Endothelial cell of umbilical vein (primary cell): ENCODE measurements at regions not wholly inside any gene's neighbourhood (a gene's known extent, or its start where the extent isn't known, plus 50 kb on each side); places are given as distances from the start of the nearest gene placed in this dataset.

Experiments
- BruUV-seq: library from RNA; stranded (reverse); fragments of 400-500 nt; replicated peaks from 2 replicates; lab custom pipeline; 2021; lab: Mats Ljungman, UMichigan
- CTCF ChIA-PET: fragments of 300-600, 350-600 bp; sonication (Branson Sonifier 250); formaldehyde crosslinking; loops from one replicate; lab custom pipeline; 2021; ENCODE audit warnings: antibody characterized with exemption, inconsistent platforms; lab: Charles Lee
- POLR2A ChIA-PET: fragments of 300-600, 350-600 bp; sonication (Branson Sonifier 250); formaldehyde crosslinking; loops from one replicate; lab custom pipeline; 2021; ENCODE audit warnings: antibody characterized with exemption, inconsistent platforms; lab: Charles Lee
- DNase-seq: peaks from one replicate; pipeline ENCODE4 v3.0.0-alpha.2; 2011; ENCODE audit warnings: low read depth, low spot score
- FAIRE-seq: peaks from 2 replicates; lab custom pipeline; 2011; peaks lifted over from hg19 to GRCh38; lab: Jason Lieb, UNC
- H2AFZ ChIP-seq: 2 replicates; pipeline ENCODE4 v1.6.0; 2012; ENCODE audit warnings: low read depth, low read length, control low read depth, inconsistent platforms
- H3K27ac ChIP-seq: 2 replicates; pipeline ENCODE4 v1.5.1; 2011; ENCODE audit warnings: low read depth, mild to moderate bottlenecking, control low read depth, low read length, moderate library complexity; ENCODE audit not compliant: insufficient read depth
- H3K27me3 ChIP-seq, 2 experiments: 2 replicates each; pipeline versions ENCODE4 v1.6.0 to v1.6.1; 2011; ENCODE audit warnings: low read length in 2 of 2, mixed read lengths in 1 of 2; ENCODE audit not compliant: control insufficient read depth in 2 of 2, insufficient read depth in 2 of 2
- H3K36me3 ChIP-seq, 2 experiments: 2 replicates in 1 of 2; 3 replicates in 1 of 2; pipeline ENCODE4 v1.5.1; 2011; ENCODE audit warnings: low read length in 2 of 2, mild to moderate bottlenecking in 1 of 2, moderate library complexity in 1 of 2; ENCODE audit not compliant: control insufficient read depth in 2 of 2, insufficient read depth in 2 of 2; ENCODE audit errors: extremely low read depth in 1 of 2
- H3K4me1 ChIP-seq: 3 replicates; pipeline ENCODE4 v1.5.1; 2011; ENCODE audit warnings: mild to moderate bottlenecking, low read length; ENCODE audit not compliant: control insufficient read depth, insufficient read depth; ENCODE audit errors: extremely low read depth
- H3K4me2 ChIP-seq: 2 replicates; pipeline ENCODE4 v1.6.1; 2011; ENCODE audit warnings: low read length, control low read depth, mixed read lengths; ENCODE audit not compliant: insufficient read depth
- H3K4me3 ChIP-seq, 3 experiments: fragments of 200-600 bp in 1 of 3; sonication (generic), shearing (Covaris generic) in 1 of 3; replicated peaks in 1 of 3; 2 replicates each; pipeline ENCODE4 v1.5.1; 2011 to 2016; ENCODE audit warnings: control low read depth in 3 of 3, low read length in 3 of 3, mild to moderate bottlenecking in 2 of 3, inconsistent platforms in 1 of 3, low read depth in 1 of 3, moderate library complexity in 1 of 3; ENCODE audit not compliant: insufficient read depth in 1 of 3
- H3K79me2 ChIP-seq: 2 replicates; pipeline ENCODE4 v1.6.0; 2012; ENCODE audit warnings: low read length, inconsistent platforms; ENCODE audit not compliant: control insufficient read depth, insufficient read depth
- H3K9ac ChIP-seq: replicated peaks from 2 replicates; pipeline ENCODE3; 2011; ENCODE audit warnings: low read length, control low read depth; ENCODE audit not compliant: insufficient read depth; ENCODE audit errors: extremely low read depth
- H3K9me1 ChIP-seq: replicated peaks from 3 replicates; pipeline ENCODE4 v1.6.0; 2011; ENCODE audit warnings: mild to moderate bottlenecking, low read length; ENCODE audit not compliant: control insufficient read depth, insufficient read depth; ENCODE audit errors: extremely low read depth
- H3K9me3 ChIP-seq: replicated peaks from 2 replicates; pipeline ENCODE4 v1.5.1; 2012; ENCODE audit warnings: low read length, inconsistent platforms; ENCODE audit not compliant: control insufficient read depth, insufficient read depth
- H4K20me1 ChIP-seq: replicated peaks from 2 replicates; pipeline ENCODE3; 2011; ENCODE audit warnings: mild to moderate bottlenecking, low read length; ENCODE audit not compliant: control insufficient read depth, insufficient read depth; ENCODE audit errors: extremely low read depth
- EZH2 ChIP-seq: IDR thresholded peaks from 2 replicates; pipeline ENCODE4 v1.6.1; 2012; ENCODE audit warnings: borderline replicate concordance, low read depth, mild to moderate bottlenecking, moderate library complexity, low read length, inconsistent platforms; ENCODE audit not compliant: severe bottlenecking
- FOS ChIP-seq: IDR thresholded peaks from 2 replicates; pipeline ENCODE4 v1.6.1; 2011; ENCODE audit warnings: mild to moderate bottlenecking, low read length, moderate library complexity, borderline replicate concordance; ENCODE audit not compliant: insufficient read depth
- GATA2 ChIP-seq: IDR thresholded peaks from 2 replicates; pipeline ENCODE4 v1.7.0; 2011; ENCODE audit warnings: low read depth, mild to moderate bottlenecking, moderate library complexity, mixed read lengths, low read length; ENCODE audit not compliant: insufficient read length, insufficient read depth
- JUN ChIP-seq: IDR thresholded peaks from 2 replicates; pipeline ENCODE4 v1.6.1; 2011; ENCODE audit warnings: borderline replicate concordance, low read depth; ENCODE audit not compliant: insufficient read length, insufficient read depth
- MYC ChIP-seq: IDR thresholded peaks from one replicate; pipeline ENCODE4 v1.6.1; 2011; ENCODE audit warnings: mild to moderate bottlenecking, low read depth, low read length
- POLR2A ChIP-seq: IDR thresholded peaks from 2 replicates; pipeline ENCODE4 v1.6.1; 2012; ENCODE audit warnings: low read depth, mild to moderate bottlenecking, control low read depth, low read length
- POLR2AphosphoS5 ChIP-seq: IDR thresholded peaks from 2 replicates; pipeline ENCODE4 v1.6.1; 2012; ENCODE audit warnings: low read depth, mild to moderate bottlenecking, control low read depth, low read length, moderate library complexity; ENCODE audit not compliant: insufficient read depth
- dilution Hi-C: fragments of 300-500 bp; cut with MboI; formaldehyde crosslinking; loops from one replicate; pipeline ENCODE4 v1.15.0; 2019; ENCODE audit warnings: low sequenced_read_pairs; ENCODE audit not compliant: extremely low pct_ligation_motif_present
- intact Hi-C: fragments of 100-400 bp; cut with micrococcal nuclease; formaldehyde crosslinking; loops from one replicate; pipeline ENCODE4 v1.10.0; 2022
- TF ChIP-seq, protein P1 (sequence below): IDR thresholded peaks from 2 replicates; pipeline ENCODE4 v1.6.1; 2011; ENCODE audit not compliant: insufficient read depth, insufficient read length
- TF ChIP-seq, protein P2 (sequence below), 2 donors: IDR thresholded peaks; 1 replicate in 1 of 2; 2 replicates in 1 of 2; pipeline ENCODE4 v1.5.1; 2011; ENCODE audit warnings: low read length in 2 of 2, mild to moderate bottlenecking in 2 of 2, moderate library complexity in 2 of 2, control low read depth in 1 of 2, inconsistent platforms in 1 of 2, low read depth in 1 of 2; ENCODE audit not compliant: insufficient read depth in 1 of 2; ENCODE audit errors: extremely low read depth in 1 of 2

DNA sequence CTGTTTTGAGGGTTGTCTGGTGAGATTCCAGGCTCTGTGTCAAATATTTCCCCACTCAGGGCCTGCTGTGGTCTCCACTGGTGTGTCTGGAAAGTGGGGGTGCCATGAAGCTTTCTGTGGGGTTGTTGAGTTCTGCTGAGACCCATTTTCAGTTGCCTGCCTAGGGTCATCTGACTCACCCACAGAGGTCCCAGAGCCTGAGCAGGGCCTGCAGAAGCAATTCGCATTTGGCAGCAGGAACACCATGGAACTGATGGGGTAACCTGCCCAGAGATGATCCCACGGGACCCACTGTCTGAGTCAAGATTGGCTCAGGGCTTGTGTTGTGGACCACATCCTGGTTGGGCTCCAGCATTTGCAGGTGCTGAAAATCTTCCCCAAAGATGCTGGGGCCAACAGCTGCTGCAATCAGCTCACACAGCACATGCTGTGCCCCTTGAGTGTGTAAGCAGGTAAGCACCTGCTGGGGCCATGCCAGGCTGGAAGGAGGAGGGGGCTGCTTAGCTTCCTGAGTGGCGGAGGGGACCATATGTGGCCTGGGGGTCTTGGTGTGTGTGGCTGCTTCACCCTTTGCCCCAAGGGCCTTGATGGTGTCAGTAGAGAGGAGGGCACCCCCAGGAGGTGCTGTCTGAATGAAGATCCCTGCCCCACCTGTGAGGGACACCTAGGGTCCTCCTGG, 1726.1 kb downstream of the TP53TG3F start:
- no peaks in the 10 kb centered on the region for H3K79me2 ChIP-seq
- no peaks in the 10 kb centered on the region for H4K20me1 ChIP-seq
- no peaks in the 10 kb centered on the region for H3K4me1 ChIP-seq
- no peak overlapping the region for H3K9ac ChIP-seq
- intact Hi-C loops, result no loop called here
- H2AFZ ChIP-seq, result no peak overlapping the region
- ChIA-PET POLR2A (no interaction called here), CTCF (no interaction called here)
- dilution Hi-C loops, result no loop called here
- no peak overlapping the region for H3K27ac ChIP-seq
- no peak overlapping the region for H3K4me3 ChIP-seq
- H3K9me1 ChIP-seq, result no peaks in the 10 kb centered on the region
- BruUV-seq, result no TSS peak
- no peak for DNase-seq
- FAIRE-seq, result no peak
- H3K27me3 ChIP-seq, result no peaks in the 10 kb centered on the region
- TF ChIP-seq, protein P1, sequence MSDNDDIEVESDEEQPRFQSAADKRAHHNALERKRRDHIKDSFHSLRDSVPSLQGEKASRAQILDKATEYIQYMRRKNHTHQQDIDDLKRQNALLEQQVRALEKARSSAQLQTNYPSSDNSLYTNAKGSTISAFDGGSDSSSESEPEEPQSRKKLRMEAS, result no peak
- TF ChIP-seq EZH2 (no peak), JUN (no peak), POLR2A (no peak), GATA2 (no peak), FOS (no peak), MYC (no peak), POLR2AphosphoS5 (no peak)
- TF ChIP-seq, protein P2, sequence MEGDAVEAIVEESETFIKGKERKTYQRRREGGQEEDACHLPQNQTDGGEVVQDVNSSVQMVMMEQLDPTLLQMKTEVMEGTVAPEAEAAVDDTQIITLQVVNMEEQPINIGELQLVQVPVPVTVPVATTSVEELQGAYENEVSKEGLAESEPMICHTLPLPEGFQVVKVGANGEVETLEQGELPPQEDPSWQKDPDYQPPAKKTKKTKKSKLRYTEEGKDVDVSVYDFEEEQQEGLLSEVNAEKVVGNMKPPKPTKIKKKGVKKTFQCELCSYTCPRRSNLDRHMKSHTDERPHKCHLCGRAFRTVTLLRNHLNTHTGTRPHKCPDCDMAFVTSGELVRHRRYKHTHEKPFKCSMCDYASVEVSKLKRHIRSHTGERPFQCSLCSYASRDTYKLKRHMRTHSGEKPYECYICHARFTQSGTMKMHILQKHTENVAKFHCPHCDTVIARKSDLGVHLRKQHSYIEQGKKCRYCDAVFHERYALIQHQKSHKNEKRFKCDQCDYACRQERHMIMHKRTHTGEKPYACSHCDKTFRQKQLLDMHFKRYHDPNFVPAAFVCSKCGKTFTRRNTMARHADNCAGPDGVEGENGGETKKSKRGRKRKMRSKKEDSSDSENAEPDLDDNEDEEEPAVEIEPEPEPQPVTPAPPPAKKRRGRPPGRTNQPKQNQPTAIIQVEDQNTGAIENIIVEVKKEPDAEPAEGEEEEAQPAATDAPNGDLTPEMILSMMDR (IDR thresholded peaks at IDR 0.05; ENCODE audit: extremely low read depth in 1 of 2, insufficient read depth in 1 of 2, low read depth in 1 of 2, low read length in 2 of 2), result no peak
- no peak overlapping the region for H3K4me2 ChIP-seq
- no peaks in the 10 kb centered on the region for H3K36me3 ChIP-seq
- peaks cover 6% of the 10 kb centered on the region for H3K9me3 ChIP-seq
